Stimulated activated CD8-positive, alpha-beta memory T cell treated with anti-CD3 and anti-CD28 coated beads, Interleukin-12 subunit alpha, Interleukin-12 subunit beta, amount 100 ng/mL, for 1 hour (primary cell): ENCODE measurements at regions not wholly inside any gene's neighbourhood (a gene's known extent, or its start where the extent isn't known, plus 50 kb on each side); places are given as distances from the start of the nearest gene placed in this dataset.
"Not testable (repeated sequence)": the region's sequence is repeated elsewhere in the genome, so short reads cannot be mapped to it uniquely, and the experiment has no call there.

ENCODE experiments used
- DNase-seq: peaks from one replicate; pipeline ENCODE4 v3.0.0-alpha.2; 2020; ENCODE audit warnings: low read depth

DNA sequence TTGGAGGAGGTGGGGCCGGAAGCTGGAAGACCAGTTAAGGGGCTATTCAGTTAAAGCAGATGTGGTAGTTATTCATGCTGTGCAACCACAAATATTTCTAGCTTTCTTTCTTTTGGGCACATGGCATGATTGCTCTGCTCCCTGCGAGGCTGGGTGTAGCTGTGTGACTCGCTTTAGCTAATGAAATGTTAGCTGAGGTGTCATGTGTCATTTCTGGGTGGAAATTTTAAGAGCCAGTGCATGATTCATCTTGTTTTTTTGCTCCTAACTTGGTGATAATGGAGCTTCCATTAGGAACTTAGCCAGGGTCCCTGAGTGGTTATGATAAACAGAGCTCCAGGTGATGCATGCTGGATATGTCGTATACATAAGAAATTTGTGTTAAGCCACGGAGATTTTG is 300.6 kb downstream of the SATB1 start:
- DNase-seq: no peak

GRCh38 chr3:18122264-18122663 is 302.9 kb downstream of the SATB1 start:
- no peak for DNase-seq

GRCh38 chr3:18121020-18121419 is 304.1 kb downstream of the SATB1 start:
- no peak for DNase-seq

DNA sequence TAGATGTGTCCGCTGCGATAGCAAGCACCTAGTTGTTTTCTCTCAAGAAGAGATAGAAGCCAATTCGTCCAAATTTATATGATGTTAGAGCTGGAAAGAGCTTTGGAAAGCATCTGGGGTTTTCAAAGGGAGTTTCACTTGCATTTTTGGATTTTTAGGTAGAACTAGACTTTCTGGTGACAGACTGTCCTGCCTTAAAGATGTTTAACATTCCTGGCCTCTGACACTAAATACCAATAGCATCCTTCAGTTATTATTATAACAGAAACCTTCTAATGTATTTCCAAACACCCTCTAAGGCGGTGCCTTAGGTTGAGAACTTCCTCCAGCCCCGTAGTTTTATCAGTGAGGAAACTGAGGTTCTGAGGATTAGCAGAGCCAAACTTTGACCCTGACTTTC is 305.3 kb downstream of the SATB1 start:
- no peak for DNase-seq

DNA sequence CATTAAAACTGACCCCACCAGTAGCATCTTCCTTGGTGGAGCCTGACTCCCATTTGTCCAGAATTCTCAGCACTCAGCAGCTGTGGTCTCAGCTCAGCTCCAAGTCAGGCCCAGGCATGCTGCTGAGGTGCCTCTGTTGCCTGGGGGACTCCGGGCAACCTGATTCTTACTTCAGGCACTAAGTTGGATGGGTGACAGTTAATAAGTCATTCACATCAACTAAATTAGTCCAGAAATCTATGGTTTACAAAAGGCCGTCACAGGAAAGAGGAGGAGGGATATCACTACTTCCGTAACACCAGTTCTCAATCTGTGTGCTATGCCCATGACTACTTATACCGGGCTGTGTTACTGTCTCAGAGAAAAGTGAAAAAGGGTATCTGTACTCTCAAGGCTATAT is 310.2 kb downstream of the SATB1 start:
- no peak for DNase-seq

- no peak for DNase-seq
Observed at GRCh38 chr3:18113417-18113816, 311.7 kb downstream of the SATB1 start.

- no peak for DNase-seq
Observed at GRCh38 chr3:18112674-18113375, 312.3 kb downstream of the SATB1 start.

DNA sequence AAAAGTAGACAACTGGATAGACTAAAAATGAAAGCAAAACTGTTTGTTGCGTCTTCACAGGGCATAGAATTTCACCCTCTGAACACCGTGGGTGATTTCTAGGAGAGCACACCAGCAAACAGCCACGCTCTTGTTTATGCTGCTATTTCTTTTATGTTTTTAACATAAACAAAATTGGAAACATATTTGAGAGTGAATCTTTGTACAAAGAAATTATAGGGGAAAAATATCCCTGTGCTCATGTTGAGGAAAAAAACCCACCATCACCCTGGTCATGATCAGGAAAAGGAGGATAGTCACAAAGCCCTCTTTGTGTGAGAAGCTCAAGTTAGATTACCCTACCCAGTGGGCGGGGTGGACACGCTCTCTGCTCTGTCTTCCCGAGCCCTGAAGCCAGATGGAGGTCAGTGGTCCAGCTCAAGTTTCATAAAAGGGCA is 313.3 kb downstream of the SATB1 start:
- no peak for DNase-seq

DNA sequence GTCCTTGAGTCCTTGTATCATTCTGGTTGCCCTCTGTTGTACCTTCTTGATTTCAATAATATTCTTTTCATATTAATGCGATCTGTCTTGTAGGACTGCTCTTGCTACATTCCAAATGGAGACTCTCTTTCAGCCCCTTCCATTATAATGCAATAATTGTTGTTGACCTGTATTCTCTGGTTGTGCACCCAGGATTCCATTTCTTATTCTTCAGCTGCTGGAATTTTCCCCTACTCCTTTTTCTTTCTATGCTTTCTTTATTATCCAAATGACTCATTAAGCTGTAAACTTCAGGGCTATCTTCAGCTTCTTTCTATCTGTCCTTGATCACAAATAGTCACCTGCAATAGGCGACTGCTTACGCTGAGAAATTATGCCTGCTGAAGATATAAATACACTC is 321.5 kb downstream of the SATB1 start:
- DNase-seq: no peak

DNA sequence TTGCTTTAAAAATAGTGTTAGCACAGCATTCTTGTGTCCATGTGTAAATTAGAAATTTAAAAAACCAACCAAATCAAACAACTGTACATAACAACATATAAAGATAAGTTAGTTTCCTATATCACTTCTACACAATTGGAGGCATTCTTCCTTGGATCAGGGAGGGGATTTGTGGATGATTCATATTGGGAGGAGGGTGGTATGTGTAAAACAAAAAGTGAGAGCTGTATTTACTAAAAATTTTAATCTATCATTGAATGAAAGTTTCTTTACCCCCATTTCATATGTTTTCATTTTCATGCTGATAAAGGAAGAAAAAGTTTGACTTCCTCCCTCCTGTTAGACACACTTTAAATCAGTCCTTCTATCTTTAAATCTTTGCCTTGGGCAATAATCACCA is 325.0 kb downstream of the SATB1 start:
- no peak for DNase-seq

DNA sequence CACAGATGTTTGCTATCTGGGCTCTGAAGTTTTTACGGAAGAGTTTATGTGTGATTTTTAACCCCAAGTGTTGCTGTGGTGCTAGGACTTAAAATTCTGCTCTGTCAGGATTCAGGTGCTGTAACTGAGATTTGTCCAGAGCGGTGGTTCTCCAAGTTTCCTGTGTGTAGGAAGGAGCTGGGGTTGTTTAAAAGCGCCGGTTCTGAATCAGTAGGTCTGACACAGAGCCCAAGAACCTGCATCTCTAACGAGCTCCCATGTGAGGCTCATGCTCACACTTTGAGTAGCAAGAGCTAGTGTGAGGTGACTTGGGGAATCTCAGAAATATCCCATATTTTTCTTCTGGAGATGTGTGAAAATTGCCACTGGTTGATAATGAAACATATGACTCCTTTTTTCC is 325.5 kb downstream of the SATB1 start:
- no peak for DNase-seq

DNA sequence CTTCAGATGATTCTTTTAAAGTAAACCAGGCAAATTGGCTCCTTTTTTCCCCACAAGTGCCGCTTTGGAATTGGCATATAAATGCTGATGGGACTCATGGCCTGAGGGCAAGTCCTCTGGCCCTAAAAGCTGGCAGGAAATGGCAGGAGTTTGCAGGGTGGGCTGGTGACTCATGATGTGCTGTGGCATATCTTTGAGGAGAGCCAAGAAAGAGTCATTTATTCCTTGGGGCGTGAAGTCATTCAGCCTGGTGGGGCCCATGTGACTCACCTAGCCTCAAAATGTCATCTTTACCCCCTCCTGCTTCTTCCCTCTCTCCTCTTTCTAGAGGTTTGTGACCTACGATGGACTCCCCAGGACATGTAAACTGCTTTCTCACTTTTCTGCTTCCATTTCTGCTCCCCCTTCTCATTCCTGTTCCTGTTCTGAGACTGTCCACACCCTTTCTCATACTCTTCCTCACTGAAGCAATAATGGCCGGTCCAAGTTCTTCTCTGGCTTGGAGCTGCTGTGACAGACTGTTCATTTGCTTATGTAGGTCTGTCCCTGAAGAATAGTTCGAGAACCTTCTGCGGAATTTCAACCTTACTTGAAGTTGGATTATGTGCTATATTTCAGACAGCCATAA is 326.1 kb downstream of the SATB1 start:
- no peak for DNase-seq

- DNase-seq: no peak
Observed at GRCh38 chr3:18097989-18098388, 327.1 kb downstream of the SATB1 start.

GRCh38 chr3:18097473-18097872 is 327.7 kb downstream of the SATB1 start:
- DNase-seq: no peak

- no peak for DNase-seq
Observed at GRCh38 chr3:18092726-18093125, 332.4 kb downstream of the SATB1 start.

DNA sequence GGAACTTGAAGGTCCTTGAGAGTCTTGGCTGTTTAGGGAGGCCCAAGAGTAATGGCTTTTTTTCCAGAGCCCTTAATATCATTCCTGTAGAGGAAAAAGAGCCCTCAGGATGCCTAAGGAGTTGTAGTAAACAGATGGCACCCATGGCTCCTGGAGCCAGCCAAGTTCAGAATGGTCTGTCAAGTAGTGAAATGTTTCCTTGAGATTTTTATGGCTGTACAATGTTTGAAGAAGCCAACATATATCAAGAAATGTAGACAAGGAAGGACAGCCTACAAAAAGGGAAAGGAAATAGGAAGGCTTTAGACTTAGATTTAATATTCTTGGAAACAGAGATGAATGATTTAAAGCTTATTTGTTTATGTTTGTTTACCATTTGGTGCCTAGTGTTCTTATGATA is 334.8 kb downstream of the SATB1 start:
- DNase-seq: no peak

GRCh38 chr3:18087988-18088387 is 337.2 kb downstream of the SATB1 start:
- no peak for DNase-seq

- DNase-seq: no peak
Observed at GRCh38 chr3:18086760-18087159, 338.4 kb downstream of the SATB1 start.

GRCh38 chr3:18086078-18086477 is 339.1 kb downstream of the SATB1 start:
- DNase-seq: no peak

DNA sequence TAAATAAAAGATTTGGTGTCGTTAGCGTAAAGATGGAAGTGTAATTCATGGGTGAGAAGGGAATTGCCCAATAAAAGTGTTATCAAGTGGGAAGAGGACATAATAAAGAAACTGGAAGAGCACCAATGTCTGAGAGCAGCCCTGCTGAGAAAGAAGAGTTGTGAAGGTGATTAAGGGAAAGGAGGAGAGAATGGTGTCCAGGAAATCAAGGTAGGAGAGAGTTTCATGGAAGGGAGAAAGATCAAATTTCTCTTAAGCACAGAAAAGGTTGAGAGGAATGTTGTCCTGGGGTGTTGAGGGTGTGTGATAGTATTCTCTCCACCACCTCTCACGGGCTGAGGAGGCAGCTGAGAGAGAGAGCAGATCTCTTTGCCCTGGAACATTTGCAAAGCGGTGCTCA is 339.7 kb downstream of the SATB1 start:
- DNase-seq: no peak

GRCh38 chr3:18083273-18083590 is 340.8 kb upstream of the TBC1D5 start:
- not testable (repeated sequence) for DNase-seq

DNA sequence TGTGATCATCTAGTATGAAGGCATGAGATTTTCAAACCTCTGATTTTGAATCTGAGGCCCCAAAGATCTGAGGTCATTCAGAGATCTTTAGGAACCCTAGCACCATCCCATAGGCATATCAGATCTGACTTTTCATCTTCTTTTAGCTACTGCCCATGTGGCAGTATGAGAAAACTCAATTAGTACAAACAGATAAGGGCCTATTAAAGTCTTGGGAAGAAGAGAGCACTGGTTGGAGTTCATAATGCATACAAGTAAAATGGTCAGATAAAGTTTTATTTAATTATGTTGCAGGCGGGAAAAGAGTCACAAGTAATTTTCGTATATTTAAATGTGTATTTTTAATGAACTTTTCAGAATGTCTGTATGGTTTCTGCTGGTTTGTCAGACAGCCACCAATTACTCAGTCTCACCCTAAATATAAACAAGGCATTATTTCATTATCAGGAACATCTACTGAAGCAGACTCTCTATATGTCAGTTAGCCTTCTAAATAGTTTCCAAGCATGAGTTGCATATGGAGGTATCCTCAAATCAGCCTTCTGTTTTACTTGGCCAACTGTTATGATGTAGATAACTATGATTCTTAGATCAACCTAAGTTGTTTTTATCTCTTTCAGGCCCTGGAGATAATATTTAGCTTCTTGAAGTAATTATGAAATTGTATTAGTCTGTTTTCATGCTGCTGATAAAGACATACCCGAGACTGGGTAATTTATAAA is 340.3 kb upstream of the TBC1D5 start:
- DNase-seq: no peak

GRCh38 chr3:18080198-18080689 is 337.8 kb upstream of the TBC1D5 start:
- no peak for DNase-seq
